PFSK-1 (cell line): ENCODE measurements at regions not wholly inside any gene's neighbourhood (a gene's known extent, or its start where the extent isn't known, plus 50 kb on each side); places are given as distances from the start of the nearest gene placed in this dataset.

Experiments
- FOXP2 ChIP-seq: optimal IDR thresholded peaks from 2 replicates; pipeline ENCODE3; 2011; ENCODE audit warnings: borderline replicate concordance, control low read depth, inconsistent platforms; ENCODE audit not compliant: insufficient read depth; ENCODE audit errors: extremely low read length, extremely low read depth
- POLR2AphosphoS5 ChIP-seq: IDR thresholded peaks from 2 replicates; pipeline ENCODE4 v1.6.1; 2012; ENCODE audit warnings: low read depth, mild to moderate bottlenecking, control low read depth, low read length, moderate library complexity
- SIN3A ChIP-seq: IDR thresholded peaks from 2 replicates; pipeline ENCODE4 v1.6.1; 2012; ENCODE audit warnings: mild to moderate bottlenecking, low read length, moderate library complexity, borderline replicate concordance; ENCODE audit not compliant: insufficient read depth
- TAF1 ChIP-seq: IDR thresholded peaks from 2 replicates; pipeline ENCODE4 v1.6.1; 2012; ENCODE audit warnings: low read length, control low read depth, borderline replicate concordance; ENCODE audit not compliant: insufficient read depth
- TF ChIP-seq, protein P1 (sequence below), 2 experiments: IDR thresholded peaks; 2 replicates each; pipeline versions ENCODE4 v1.6.1 to v1.8.0; 2011 to 2012; ENCODE audit warnings: low read depth in 2 of 2, low read length in 2 of 2, control low read depth in 1 of 2, inconsistent platforms in 1 of 2, mild to moderate bottlenecking in 1 of 2, moderate library complexity in 1 of 2; ENCODE audit not compliant: insufficient read depth in 1 of 2

DNA sequence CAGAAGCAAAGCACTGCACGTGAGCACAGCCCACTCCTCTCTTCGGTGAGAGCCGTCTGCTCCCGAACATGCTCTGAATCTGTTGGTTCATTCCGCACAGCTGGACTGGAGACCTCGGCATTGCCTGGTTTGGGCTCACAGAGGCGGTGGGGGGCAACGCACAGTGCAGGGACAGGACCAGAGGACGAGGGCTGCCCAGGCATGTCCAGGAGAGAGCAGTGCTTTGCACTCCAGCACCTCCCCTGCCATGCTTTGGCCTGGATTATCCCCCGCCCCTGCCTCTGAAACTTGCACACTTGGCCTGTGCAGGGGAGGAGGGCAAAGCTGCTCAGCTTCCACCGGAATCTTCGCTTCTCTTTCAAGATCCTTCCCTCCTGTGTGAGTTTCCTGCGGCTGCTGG, 536.5 kb downstream of the BRD1 start:
- TF ChIP-seq SIN3A = no peak
- no peak for TF ChIP-seq TAF1
- TF ChIP-seq, protein P1, sequence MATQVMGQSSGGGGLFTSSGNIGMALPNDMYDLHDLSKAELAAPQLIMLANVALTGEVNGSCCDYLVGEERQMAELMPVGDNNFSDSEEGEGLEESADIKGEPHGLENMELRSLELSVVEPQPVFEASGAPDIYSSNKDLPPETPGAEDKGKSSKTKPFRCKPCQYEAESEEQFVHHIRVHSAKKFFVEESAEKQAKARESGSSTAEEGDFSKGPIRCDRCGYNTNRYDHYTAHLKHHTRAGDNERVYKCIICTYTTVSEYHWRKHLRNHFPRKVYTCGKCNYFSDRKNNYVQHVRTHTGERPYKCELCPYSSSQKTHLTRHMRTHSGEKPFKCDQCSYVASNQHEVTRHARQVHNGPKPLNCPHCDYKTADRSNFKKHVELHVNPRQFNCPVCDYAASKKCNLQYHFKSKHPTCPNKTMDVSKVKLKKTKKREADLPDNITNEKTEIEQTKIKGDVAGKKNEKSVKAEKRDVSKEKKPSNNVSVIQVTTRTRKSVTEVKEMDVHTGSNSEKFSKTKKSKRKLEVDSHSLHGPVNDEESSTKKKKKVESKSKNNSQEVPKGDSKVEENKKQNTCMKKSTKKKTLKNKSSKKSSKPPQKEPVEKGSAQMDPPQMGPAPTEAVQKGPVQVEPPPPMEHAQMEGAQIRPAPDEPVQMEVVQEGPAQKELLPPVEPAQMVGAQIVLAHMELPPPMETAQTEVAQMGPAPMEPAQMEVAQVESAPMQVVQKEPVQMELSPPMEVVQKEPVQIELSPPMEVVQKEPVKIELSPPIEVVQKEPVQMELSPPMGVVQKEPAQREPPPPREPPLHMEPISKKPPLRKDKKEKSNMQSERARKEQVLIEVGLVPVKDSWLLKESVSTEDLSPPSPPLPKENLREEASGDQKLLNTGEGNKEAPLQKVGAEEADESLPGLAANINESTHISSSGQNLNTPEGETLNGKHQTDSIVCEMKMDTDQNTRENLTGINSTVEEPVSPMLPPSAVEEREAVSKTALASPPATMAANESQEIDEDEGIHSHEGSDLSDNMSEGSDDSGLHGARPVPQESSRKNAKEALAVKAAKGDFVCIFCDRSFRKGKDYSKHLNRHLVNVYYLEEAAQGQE (IDR thresholded peaks at IDR 0.05; ENCODE audit: insufficient read depth in 1 of 2, low read depth in 2 of 2, low read length in 2 of 2) = no peak
- TF ChIP-seq POLR2AphosphoS5 = no peak

DNA sequence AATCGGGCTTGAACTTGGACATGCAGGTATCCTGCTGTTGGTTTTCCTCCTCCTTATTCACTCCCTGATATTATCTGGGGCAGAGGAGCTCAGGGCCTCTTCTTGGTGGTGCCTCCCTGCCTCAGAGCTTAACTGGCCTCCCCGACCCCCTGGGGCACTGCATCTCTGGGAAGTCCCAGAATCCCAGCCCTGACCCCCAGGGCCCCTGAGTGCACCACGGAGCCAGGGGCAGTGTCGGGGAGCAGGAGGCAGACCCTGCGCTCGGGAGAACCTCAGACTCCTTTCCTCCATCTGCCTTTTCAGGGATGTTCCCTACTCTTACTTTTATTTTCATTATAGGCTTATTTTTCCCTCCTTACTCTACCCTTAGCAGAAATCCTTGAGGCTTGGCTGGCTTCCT, 537.0 kb downstream of the BRD1 start:
- TF ChIP-seq, protein P1 (IDR thresholded peaks at IDR 0.05; ENCODE audit: insufficient read depth in 1 of 2, low read depth in 2 of 2, low read length in 2 of 2) = no peak

DNA sequence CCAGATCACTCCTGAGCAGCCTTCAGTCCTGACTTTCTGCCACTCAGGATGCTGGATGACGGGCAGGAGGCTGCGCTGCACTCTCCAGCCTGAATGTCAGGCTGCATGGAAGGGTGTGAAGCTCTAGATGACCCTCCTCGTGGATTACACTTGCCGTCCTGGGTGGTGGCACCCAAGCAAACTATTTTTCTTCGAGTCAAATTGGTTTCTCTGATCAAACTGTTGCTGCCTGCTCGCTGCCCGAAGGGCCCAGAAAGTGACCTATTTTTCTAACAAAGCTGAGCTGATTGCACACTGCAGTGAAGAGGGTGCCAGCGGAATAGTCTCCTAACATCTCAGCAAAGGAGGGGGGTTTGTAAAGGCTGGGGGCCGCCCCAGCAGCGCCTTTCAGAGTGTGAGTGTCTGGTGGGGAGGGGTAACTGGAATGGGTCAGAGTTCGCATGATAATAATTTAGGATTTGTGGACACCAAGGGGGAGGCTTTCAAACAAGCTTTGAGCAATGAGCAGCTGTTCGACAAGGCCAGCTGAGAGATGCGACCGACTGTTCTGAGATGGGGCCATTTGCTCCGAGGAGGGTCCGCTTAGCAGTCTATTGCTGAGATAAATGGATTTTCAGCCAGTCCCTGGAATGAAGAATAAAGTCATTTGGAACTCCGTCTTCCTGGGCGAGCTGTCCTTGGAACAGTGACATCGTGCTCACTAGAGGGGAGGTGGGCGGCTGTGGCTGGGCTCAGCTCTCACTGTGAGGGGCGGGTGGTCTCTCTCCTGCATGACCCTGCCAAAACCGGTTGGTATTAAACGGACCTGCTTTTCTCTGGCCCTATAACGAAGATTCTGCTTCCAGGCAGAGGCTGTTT, 537.6 kb downstream of the BRD1 start:
- TF ChIP-seq FOXP2 (no peak), SIN3A (no peak), POLR2AphosphoS5 (no peak), TAF1 (no peak)
- TF ChIP-seq, protein P1 (IDR thresholded peaks at IDR 0.05; ENCODE audit: insufficient read depth in 1 of 2, low read depth in 2 of 2, low read length in 2 of 2) = no peak

DNA sequence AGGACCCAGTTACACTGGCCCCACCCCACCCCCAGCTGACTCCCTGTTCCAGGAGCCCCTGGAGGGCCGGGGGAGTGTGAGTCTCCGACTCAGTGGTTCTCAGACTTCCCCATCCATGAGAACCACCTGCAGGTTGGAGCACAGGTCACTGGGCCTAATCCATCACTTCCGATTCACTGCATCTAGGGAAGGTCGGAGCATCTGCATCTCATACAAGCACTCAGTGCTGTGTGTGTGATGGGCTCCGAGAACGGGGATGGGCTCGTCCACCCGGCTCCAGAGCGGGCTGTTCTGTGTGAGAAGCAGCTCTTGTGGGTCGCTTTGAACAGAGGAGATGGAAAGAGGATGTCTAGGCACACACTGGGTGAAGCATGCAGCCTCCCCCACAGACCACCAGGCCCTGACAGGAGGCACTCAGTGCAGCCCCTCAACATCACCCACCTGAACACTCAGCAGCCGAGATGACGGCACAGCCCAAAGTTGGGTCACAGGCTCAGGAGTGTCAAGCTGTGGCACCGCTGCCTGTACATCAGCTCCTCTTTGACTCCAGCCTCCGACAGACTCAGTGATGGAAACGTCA, 541.4 kb downstream of the BRD1 start:
- no peak for TF ChIP-seq SIN3A
- TF ChIP-seq FOXP2 = no peak
- no peak for TF ChIP-seq TAF1
- TF ChIP-seq, protein P1 (IDR thresholded peaks at IDR 0.05; ENCODE audit: insufficient read depth in 1 of 2, low read depth in 2 of 2, low read length in 2 of 2) = no peak
- TF ChIP-seq POLR2AphosphoS5 = no peak

DNA sequence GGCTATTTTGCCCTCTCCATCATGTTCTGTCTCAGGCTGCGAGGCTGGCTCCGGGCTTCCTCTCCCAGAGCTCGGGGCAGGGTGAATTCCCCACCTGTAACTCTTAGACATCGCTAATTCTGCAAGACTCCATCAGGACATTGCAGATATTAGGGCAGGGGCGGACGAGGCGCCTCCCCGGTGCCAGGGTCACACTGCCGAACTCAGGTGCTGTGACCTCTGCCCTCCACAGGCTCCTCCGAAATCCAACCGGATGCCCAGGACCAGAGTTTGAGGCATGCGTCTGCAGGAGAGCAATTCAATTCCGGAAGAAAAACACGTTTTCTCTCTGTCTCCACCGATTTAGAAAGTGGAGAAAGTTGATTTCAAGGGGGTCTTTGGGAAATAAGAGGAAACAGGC, 542.7 kb downstream of the BRD1 start:
- TF ChIP-seq FOXP2 = no peak
- TF ChIP-seq SIN3A = no peak
- TF ChIP-seq POLR2AphosphoS5 = no peak
- TF ChIP-seq, protein P1 (IDR thresholded peaks at IDR 0.05; ENCODE audit: insufficient read depth in 1 of 2, low read depth in 2 of 2, low read length in 2 of 2) = no peak
- TF ChIP-seq TAF1 = no peak
